K562 (cell line): ENCODE measurements at regions not wholly inside any gene's neighbourhood (a gene's known extent, or its start where the extent isn't known, plus 50 kb on each side); places are given as distances from the start of the nearest gene placed in this dataset.

ENCODE experiments used
- ATAC-seq: fragments of 200-7000 bp; cut with Tn5 transposase; 3 replicates; pipeline ENCODE4 v1.9.1; 2020; ENCODE audit warnings: moderate library complexity
- BruUV-seq: library from RNA; stranded (reverse); fragments of 400-500 nt; replicated peaks from 2 replicates; lab custom pipeline; 2021; lab: Mats Ljungman, UMichigan
- CTCF ChIA-PET: fragments of 300-600 bp; formaldehyde crosslinking; extraction: SDS; loops from one replicate; lab custom pipeline; 2021; ENCODE audit warnings: low intra/inter-chr PET ratio; lab: Yijun Ruan, JAX
- POLR2A ChIA-PET: fragments of 300-600, 350-650 bp; sonication (Branson Sonifier 250); formaldehyde crosslinking; extraction: SDS; loops from one replicate; lab custom pipeline; 2021; ENCODE audit warnings: antibody characterized with exemption, inconsistent platforms; lab: Yijun Ruan, JAX
- DNase-seq, 4 experiments: peaks; one replicate each; pipeline versions ENCODE4 v3.0.0 to v3.0.0-alpha.2; 2011 to 2018; ENCODE audit warnings: low spot score in 3 of 4, mixed read lengths in 3 of 4; ENCODE audit errors: extremely low read depth in 1 of 4
- FAIRE-seq: peaks from 2 replicates; lab custom pipeline; 2011; peaks lifted over from hg19 to GRCh38; lab: Jason Lieb, UNC
- H2AFZ ChIP-seq: 2 replicates; pipeline ENCODE4 v1.6.0; 2011; ENCODE audit warnings: low read depth, low read length, control low read depth, inconsistent platforms
- H3K27ac ChIP-seq: fragments of 200-600 bp; 3 replicates; pipeline ENCODE4 v1.8.0; 2011; ENCODE audit warnings: low read depth, mild to moderate bottlenecking, control low read depth, inconsistent platforms, low read length, moderate library complexity, mixed read lengths; ENCODE audit errors: extremely low read depth
- H3K27me3 ChIP-seq, 2 experiments: fragments of 300-600 bp in 1 of 2; 2 replicates in 1 of 2; 3 replicates in 1 of 2; pipeline versions ENCODE4 v1.6.0 to v1.8.0; 2011; ENCODE audit warnings: inconsistent platforms in 2 of 2, low read length in 2 of 2, mild to moderate bottlenecking in 1 of 2, mixed read lengths in 1 of 2, moderate library complexity in 1 of 2; ENCODE audit not compliant: control insufficient read depth in 2 of 2, insufficient read depth in 2 of 2
- H3K36me3 ChIP-seq: fragments of 300-600 bp; 3 replicates; pipeline ENCODE4 v1.8.0; 2011; ENCODE audit warnings: mild to moderate bottlenecking, low read length, inconsistent platforms; ENCODE audit not compliant: control insufficient read depth, insufficient read depth
- H3K4me1 ChIP-seq, 2 experiments: fragments of 200-600 bp in 1 of 2; replicated peaks in 1 of 2; 2 replicates in 1 of 2; 3 replicates in 1 of 2; pipeline versions ENCODE4 v1.5.1 to v1.8.0; 2011; ENCODE audit warnings: inconsistent platforms in 2 of 2, low read length in 2 of 2, mild to moderate bottlenecking in 1 of 2, mixed read lengths in 1 of 2, moderate library complexity in 1 of 2; ENCODE audit not compliant: control insufficient read depth in 2 of 2, insufficient read depth in 2 of 2
- H3K4me2 ChIP-seq: 2 replicates; pipeline ENCODE4 v1.6.1; 2011; ENCODE audit warnings: low read length, control low read depth, inconsistent platforms, mixed read lengths; ENCODE audit not compliant: insufficient read depth
- H3K4me3 ChIP-seq: fragments of 200-600 bp; sonication (generic), shearing (Covaris generic); 2 replicates; pipeline ENCODE4 v1.5.1; 2016; ENCODE audit warnings: control low read depth, inconsistent platforms
- H3K79me2 ChIP-seq: fragments of 200-600 bp; 3 replicates; pipeline ENCODE4 v1.8.0; 2011; ENCODE audit warnings: low read length, inconsistent platforms; ENCODE audit not compliant: control insufficient read depth, insufficient read depth
- H3K9ac ChIP-seq, 2 experiments: 2 replicates each; pipeline versions ENCODE4 v1.6.0 to v1.6.1; 2011; ENCODE audit warnings: low read depth in 2 of 2, low read length in 2 of 2, control low read depth in 1 of 2, inconsistent platforms in 1 of 2, mild to moderate bottlenecking in 1 of 2, mixed read lengths in 1 of 2; ENCODE audit not compliant: insufficient read depth in 1 of 2
- H3K9me1 ChIP-seq: one replicate; pipeline ENCODE4 v1.6.0; 2011; ENCODE audit warnings: inconsistent platforms, mild to moderate bottlenecking, low read length, moderate library complexity; ENCODE audit not compliant: control insufficient read depth, insufficient read depth
- H3K9me3 ChIP-seq: replicated peaks from 2 replicates; pipeline ENCODE4 v1.5.1; 2011; ENCODE audit warnings: low read depth, low read length, inconsistent platforms; ENCODE audit not compliant: control insufficient read depth, insufficient read depth
- H4K20me1 ChIP-seq: replicated peaks from 2 replicates; pipeline ENCODE4 v1.6.1; 2011; ENCODE audit warnings: low read length, inconsistent platforms, mixed read lengths; ENCODE audit not compliant: control insufficient read depth, insufficient read depth
- DPF2 ChIP-seq: fragments of 450-650 bp; IDR thresholded peaks from 2 replicates; pipeline ENCODE4 v1.6.1; 2016
- ELF1 ChIP-seq: fragments of 200-800 bp; sonication (Bioruptor generic); IDR thresholded peaks from 2 replicates; pipeline ENCODE4 v1.6.1; 2016; ENCODE audit warnings: missing genetic modification characterization, missing compliant biosample characterization
- RBM14 ChIP-seq: fragments of 200-400 bp; formaldehyde crosslinking; IDR thresholded peaks from 2 replicates; pipeline ENCODE4 v1.6.1; 2018; ENCODE audit warnings: low read depth, mild to moderate bottlenecking, low read length, moderate library complexity, borderline replicate concordance; ENCODE audit not compliant: insufficient read depth
- STAT5A ChIP-seq: IDR thresholded peaks from 2 replicates; pipeline ENCODE4 v1.6.1; 2012; ENCODE audit warnings: low read length, inconsistent platforms, borderline replicate concordance
- SUPT5H ChIP-seq: fragments of 450-650 bp; IDR thresholded peaks from 2 replicates; pipeline ENCODE4 v1.6.1; 2016
- ZFP36 ChIP-seq: fragments of 150-350 bp; IDR thresholded peaks from 2 replicates; pipeline ENCODE4 v1.6.1; 2018; ENCODE audit warnings: low read length, low read depth; ENCODE audit not compliant: partially characterized antibody
- ZNF277 ChIP-seq: fragments of 250-450 bp; sonication (Bioruptor Pico); IDR thresholded peaks from 2 replicates; pipeline ENCODE4 v1.8.0; 2022; ENCODE audit warnings: inconsistent platforms, mild to moderate bottlenecking, moderate library complexity, borderline replicate concordance
- WGBS: fragments of 100-300 bp; shearing (Covaris generic); methylation state at CpG from one replicate; pipeline ENCODE4 v1.1.6; 2016; ENCODE audit warnings: low coverage, mixed read lengths; ENCODE audit not compliant: insufficient coverage; ENCODE audit errors: missing lambda C conversion rate; 5-methylcytosine and 5-hydroxymethylcytosine counted together
- in situ Hi-C: fragments of 300-500 bp; cut with MboI; formaldehyde crosslinking; loops from 4 replicates; pipeline ENCODE4 v1.15.0; 2018; ENCODE audit warnings: inconsistent platforms, mixed read lengths
- intact Hi-C: fragments of 100-400 bp; cut with micrococcal nuclease; formaldehyde crosslinking; loops from 2 replicates; pipeline ENCODE4 v1.14.2; 2022
- TF ChIP-seq, protein P1 (sequence below): fragments of 450-650 bp; IDR thresholded peaks from 2 replicates; pipeline ENCODE4 v1.6.1; 2017; ENCODE audit warnings: mild to moderate bottlenecking, moderate library complexity
- TF ChIP-seq, protein P2 (sequence below): IDR thresholded peaks from 2 replicates; pipeline ENCODE4 v1.6.1; 2014; ENCODE audit warnings: antibody characterized with exemption
- TF ChIP-seq, protein P3 (sequence below): fragments of 250-450 bp; sonication (Bioruptor Pico); IDR thresholded peaks from 2 replicates; pipeline ENCODE4 v1.9.0; 2021; ENCODE audit warnings: mild to moderate bottlenecking

- peaks cover 20% of the 10 kb centered on the region for H3K79me2 ChIP-seq
- no peak overlapping the region for H2AFZ ChIP-seq
- no peak overlapping the region for H3K9ac ChIP-seq
- H3K36me3 ChIP-seq, result peaks cover 50% of the 10 kb centered on the region
- ATAC-seq (no peak), DNase-seq (no peak), FAIRE-seq (no peak)
- H3K9me3 ChIP-seq, result no peaks in the 10 kb centered on the region
- H3K27me3 ChIP-seq, result no peaks in the 10 kb centered on the region
- BruUV-seq, result no TSS peak
- H3K27ac ChIP-seq, result no peak overlapping the region
- ChIA-PET CTCF (interaction anchor here (0.6 kb wide), 1 partner anchor 226 kb away, joined by 4 read pairs; no protein-coding TSS in a partner anchor), POLR2A (interaction anchor here (1.0 to 1.5 kb wide), 3 partner anchors 10 to 14 kb away, joined by 3 to 8 read pairs (median 5); no protein-coding TSS in a partner anchor)
- H3K4me2 ChIP-seq, result no peak overlapping the region
- no peak overlapping the region for H3K4me3 ChIP-seq
- no peaks in the 10 kb centered on the region for H3K9me1 ChIP-seq
- TF ChIP-seq RBM14, result no peak
- TF ChIP-seq ELF1 (tag), result no peak
- TF ChIP-seq ZNF277 (CRISPR knock-in tag), result no peak
- TF ChIP-seq, protein P1, sequence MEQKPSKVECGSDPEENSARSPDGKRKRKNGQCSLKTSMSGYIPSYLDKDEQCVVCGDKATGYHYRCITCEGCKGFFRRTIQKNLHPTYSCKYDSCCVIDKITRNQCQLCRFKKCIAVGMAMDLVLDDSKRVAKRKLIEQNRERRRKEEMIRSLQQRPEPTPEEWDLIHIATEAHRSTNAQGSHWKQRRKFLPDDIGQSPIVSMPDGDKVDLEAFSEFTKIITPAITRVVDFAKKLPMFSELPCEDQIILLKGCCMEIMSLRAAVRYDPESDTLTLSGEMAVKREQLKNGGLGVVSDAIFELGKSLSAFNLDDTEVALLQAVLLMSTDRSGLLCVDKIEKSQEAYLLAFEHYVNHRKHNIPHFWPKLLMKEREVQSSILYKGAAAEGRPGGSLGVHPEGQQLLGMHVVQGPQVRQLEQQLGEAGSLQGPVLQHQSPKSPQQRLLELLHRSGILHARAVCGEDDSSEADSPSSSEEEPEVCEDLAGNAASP, result no peak
- no peak for TF ChIP-seq ZFP36
- TF ChIP-seq, protein P2, sequence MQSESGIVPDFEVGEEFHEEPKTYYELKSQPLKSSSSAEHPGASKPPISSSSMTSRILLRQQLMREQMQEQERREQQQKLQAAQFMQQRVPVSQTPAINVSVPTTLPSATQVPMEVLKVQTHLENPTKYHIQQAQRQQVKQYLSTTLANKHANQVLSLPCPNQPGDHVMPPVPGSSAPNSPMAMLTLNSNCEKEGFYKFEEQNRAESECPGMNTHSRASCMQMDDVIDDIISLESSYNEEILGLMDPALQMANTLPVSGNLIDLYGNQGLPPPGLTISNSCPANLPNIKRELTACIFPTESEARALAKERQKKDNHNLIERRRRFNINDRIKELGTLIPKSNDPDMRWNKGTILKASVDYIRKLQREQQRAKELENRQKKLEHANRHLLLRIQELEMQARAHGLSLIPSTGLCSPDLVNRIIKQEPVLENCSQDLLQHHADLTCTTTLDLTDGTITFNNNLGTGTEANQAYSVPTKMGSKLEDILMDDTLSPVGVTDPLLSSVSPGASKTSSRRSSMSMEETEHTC, result no peak
- no peak for TF ChIP-seq SUPT5H
- TF ChIP-seq DPF2, result no peak
- TF ChIP-seq, protein P3, sequence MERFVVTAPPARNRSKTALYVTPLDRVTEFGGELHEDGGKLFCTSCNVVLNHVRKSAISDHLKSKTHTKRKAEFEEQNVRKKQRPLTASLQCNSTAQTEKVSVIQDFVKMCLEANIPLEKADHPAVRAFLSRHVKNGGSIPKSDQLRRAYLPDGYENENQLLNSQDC (CRISPR knock-in tag), result no peak
- no peak for TF ChIP-seq STAT5A
- WGBS, result 91% methylated on average over 7 of the region's 10 CpGs
- no peaks in the 10 kb centered on the region; the same call in 1 of the 2 replicates for H4K20me1 ChIP-seq
- in situ Hi-C loops, result no loop called here
- intact Hi-C loops, result loop anchor here (5.0 kb wide), 1 partner anchor 157 kb away; no protein-coding TSS in a partner anchor
- H3K4me1 ChIP-seq, result peaks cover 11 to 13% of the 10 kb centered on the region in 2 experiments
Measured at GRCh38 chr16:31710134-31710533, 163.5 kb upstream of the ZNF267 start.
